Erythroblast (primary cell): ENCODE measurements at regions not wholly inside any gene's neighbourhood (a gene's known extent, or its start where the extent isn't known, plus 50 kb on each side); places are given as distances from the start of the nearest gene placed in this dataset.

Experiments used
- GATA1 ChIP-seq: IDR thresholded peaks from 2 replicates; pipeline ENCODE4 v1.6.1; 2011; ENCODE audit warnings: low read depth, mild to moderate bottlenecking, control low read depth, low read length, moderate library complexity
- POLR2A ChIP-seq: IDR thresholded peaks from 2 replicates; pipeline ENCODE4 v1.6.1; 2011; ENCODE audit warnings: mild to moderate bottlenecking, low read length

GRCh38 chr3:66606868-66607267 is 106.0 kb upstream of the LRIG1 start:
- TF ChIP-seq POLR2A, result no peak
- TF ChIP-seq GATA1, result no peak
